ENCODE measurements at regions not wholly inside any gene's neighbourhood (a gene's known extent, or its start where the extent isn't known, plus 50 kb on each side); places are given as distances from the start of the nearest gene placed in this dataset.

GRCh38 chr14:65287264-65288131 is 125.0 kb upstream of the FUT8 start:
- Histone ChIP-seq H3K27ac (no peak overlapping the region), H3K4me3 (peak overlapping the region; percentile 9 to 14), H3K9me3 (no peaks in the 10 kb centered on the region), H3K27me3 (no peaks in the 10 kb centered on the region), H3K4me1 (peaks cover 5% of the 10 kb centered on the region), H3K36me3 (ENCODE audit: low read depth, missing control alignments) (no peaks in the 10 kb centered on the region)
- TF ChIP-seq POLR2A (IDR thresholded peaks at IDR 0.05) = no peak
- TF ChIP-seq, protein P1, sequence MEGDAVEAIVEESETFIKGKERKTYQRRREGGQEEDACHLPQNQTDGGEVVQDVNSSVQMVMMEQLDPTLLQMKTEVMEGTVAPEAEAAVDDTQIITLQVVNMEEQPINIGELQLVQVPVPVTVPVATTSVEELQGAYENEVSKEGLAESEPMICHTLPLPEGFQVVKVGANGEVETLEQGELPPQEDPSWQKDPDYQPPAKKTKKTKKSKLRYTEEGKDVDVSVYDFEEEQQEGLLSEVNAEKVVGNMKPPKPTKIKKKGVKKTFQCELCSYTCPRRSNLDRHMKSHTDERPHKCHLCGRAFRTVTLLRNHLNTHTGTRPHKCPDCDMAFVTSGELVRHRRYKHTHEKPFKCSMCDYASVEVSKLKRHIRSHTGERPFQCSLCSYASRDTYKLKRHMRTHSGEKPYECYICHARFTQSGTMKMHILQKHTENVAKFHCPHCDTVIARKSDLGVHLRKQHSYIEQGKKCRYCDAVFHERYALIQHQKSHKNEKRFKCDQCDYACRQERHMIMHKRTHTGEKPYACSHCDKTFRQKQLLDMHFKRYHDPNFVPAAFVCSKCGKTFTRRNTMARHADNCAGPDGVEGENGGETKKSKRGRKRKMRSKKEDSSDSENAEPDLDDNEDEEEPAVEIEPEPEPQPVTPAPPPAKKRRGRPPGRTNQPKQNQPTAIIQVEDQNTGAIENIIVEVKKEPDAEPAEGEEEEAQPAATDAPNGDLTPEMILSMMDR (IDR thresholded peaks at IDR 0.05) = no peak
- WGBS, 2 donors = 47 to 74% methylated on average over 8 to 29 of the region's 29 CpGs
- intact Hi-C loops (cut with DNase I; ENCODE audit: low total_unique reads) = no loop called here
- DNase-seq = no peak

DNA sequence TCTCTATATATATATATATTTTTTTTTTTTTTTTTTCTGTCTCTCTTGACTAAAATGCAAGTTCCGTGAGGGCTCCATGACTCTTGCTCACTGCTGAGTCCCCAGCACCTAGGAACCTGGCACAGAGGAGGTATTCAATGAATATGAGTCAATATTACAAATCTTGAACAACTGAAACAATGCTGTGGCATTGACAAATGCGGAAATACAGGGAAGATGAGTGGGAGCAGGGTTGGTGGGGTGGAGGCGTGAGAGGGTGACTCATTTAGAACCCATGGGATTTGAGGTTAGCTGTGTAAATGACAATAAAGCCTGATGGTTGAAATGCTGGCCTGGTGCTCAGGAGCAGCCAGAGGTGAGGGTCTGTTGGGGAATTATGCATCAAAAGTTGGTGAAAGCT is 121.7 kb upstream of the FUT8 start:
- no peaks in the 10 kb centered on the region for H3K9me3 ChIP-seq
- no peaks in the 10 kb centered on the region for H3K27me3 ChIP-seq
- H3K4me3 ChIP-seq = no peak overlapping the region
- H3K4me1 ChIP-seq = no peaks in the 10 kb centered on the region
- 90 to 93% methylated on average over 3 of the region's 3 CpGs for WGBS, 2 donors
- H3K27ac ChIP-seq = no peak overlapping the region
- TF ChIP-seq, protein P1 (IDR thresholded peaks at IDR 0.05) = no peak
- TF ChIP-seq POLR2A (IDR thresholded peaks at IDR 0.05) = no peak
- intact Hi-C loops (cut with DNase I; ENCODE audit: low total_unique reads) = no loop called here
- DNase-seq = no peak
- H3K36me3 ChIP-seq (ENCODE audit: low read depth, missing control alignments) = no peaks in the 10 kb centered on the region

- intact Hi-C loops (cut with DNase I; ENCODE audit: low total_unique reads) = no loop called here
Measured at GRCh38 chr14:65291531-65291930, 121.0 kb upstream of the FUT8 start.

GRCh38 chr14:65294816-65295215 is 117.7 kb upstream of the FUT8 start:
- TF ChIP-seq, protein P1 (IDR thresholded peaks at IDR 0.05) = no peak
- TF ChIP-seq POLR2A (IDR thresholded peaks at IDR 0.05) = no peak
- Histone ChIP-seq H3K4me3 (no peak overlapping the region), H3K27me3 (no peaks in the 10 kb centered on the region), H3K27ac (no peak overlapping the region), H3K36me3 (ENCODE audit: low read depth, missing control alignments) (no peaks in the 10 kb centered on the region), H3K4me1 (no peaks in the 10 kb centered on the region), H3K9me3 (no peaks in the 10 kb centered on the region)
- intact Hi-C loops (cut with DNase I; ENCODE audit: low total_unique reads) = no loop called here
- DNase-seq = no peak
- WGBS, 2 donors = 50 to 75% methylated on average over 1 of the region's 1 CpG

More at GRCh38 chr14:65291531-65291930, 121.0 kb upstream of the FUT8 start:
- no peaks in the 10 kb centered on the region for H3K9me3 ChIP-seq
- no peak overlapping the region for H3K27ac ChIP-seq
- DNase-seq = no peak
- no peaks in the 10 kb centered on the region for H3K4me1 ChIP-seq
- no peak for TF ChIP-seq POLR2A (IDR thresholded peaks at IDR 0.05)
- TF ChIP-seq, protein P1 (IDR thresholded peaks at IDR 0.05) = no peak
- H3K4me3 ChIP-seq = no peak overlapping the region
- no peaks in the 10 kb centered on the region for H3K36me3 ChIP-seq (ENCODE audit: low read depth, missing control alignments)
- 87 to 89% methylated on average over 3 of the region's 3 CpGs for WGBS, 2 donors
- no peaks in the 10 kb centered on the region for H3K27me3 ChIP-seq

GRCh38 chr14:65296402-65296801 is 116.1 kb upstream of the FUT8 start:
- Histone ChIP-seq H3K36me3 (ENCODE audit: low read depth, missing control alignments) (no peaks in the 10 kb centered on the region), H3K27ac (no peak overlapping the region), H3K27me3 (no peaks in the 10 kb centered on the region), H3K4me1 (no peaks in the 10 kb centered on the region), H3K4me3 (no peak overlapping the region), H3K9me3 (no peaks in the 10 kb centered on the region)
- intact Hi-C loops (cut with DNase I; ENCODE audit: low total_unique reads) = no loop called here
- TF ChIP-seq, protein P1 (IDR thresholded peaks at IDR 0.05) = no peak
- TF ChIP-seq POLR2A (IDR thresholded peaks at IDR 0.05) = no peak
- no peak for DNase-seq
